ENCODE measurements at regions not wholly inside any gene's neighbourhood (a gene's known extent, or its start where the extent isn't known, plus 50 kb on each side); places are given as distances from the start of the nearest gene placed in this dataset.

- TF ChIP-seq SMARCC2 (IDR thresholded peaks at IDR 0.05; ENCODE audit: low read depth), result no peak
- no peak for TF ChIP-seq SMARCA5 (IDR thresholded peaks at IDR 0.05)
- TF ChIP-seq SRSF9 (IDR thresholded peaks at IDR 0.05; ENCODE audit: borderline replicate concordance, low read depth, low read length), result no peak
- intact Hi-C loops (cut with micrococcal nuclease) (no loop called here), in situ Hi-C loops (cut with MboI) (no loop called here)
- ChIA-PET CTCF (ENCODE audit: low intra/inter-chr PET ratio) (no interaction called here), POLR2A (interaction anchor here (0.5 to 0.7 kb wide), 2 partner anchors 120 to 1231 kb away, joined by 3 read pairs; no protein-coding TSS in a partner anchor)
- Histone ChIP-seq H3K27ac (ENCODE audit: extremely low read depth, low read depth, low read length) (no peak overlapping the region), H3K9me3 (replicated peaks; ENCODE audit: control insufficient read depth, insufficient read depth, low read depth, low read length) (no peaks in the 10 kb centered on the region), H3K4me1 (replicated peaks in 1 of 2; ENCODE audit: control insufficient read depth in 2 of 2, insufficient read depth in 2 of 2, low read length in 2 of 2) (peaks cover 16 to 41% of the 10 kb centered on the region in 2 experiments), H4K20me1 (replicated peaks; ENCODE audit: control insufficient read depth, insufficient read depth, low read length) (no peaks in the 10 kb centered on the region), H3K27me3 (ENCODE audit: control insufficient read depth in 2 of 2, insufficient read depth in 2 of 2, low read length in 2 of 2) (no peaks in the 10 kb centered on the region), H3K4me3 (no peak overlapping the region), H3K36me3 (ENCODE audit: control insufficient read depth, insufficient read depth, low read length) (no peaks in the 10 kb centered on the region), H3K9me1 (ENCODE audit: control insufficient read depth, insufficient read depth, low read length) (no peaks in the 10 kb centered on the region), H3K79me2 (ENCODE audit: control insufficient read depth, insufficient read depth, low read length) (no peaks in the 10 kb centered on the region), H2AFZ (ENCODE audit: low read depth, low read length) (0 out of 2 replicates have a peak overlapping the region, but pooled peaks have one; percentile 32), H3K4me2 (ENCODE audit: insufficient read depth, low read length) (no peak overlapping the region), H3K9ac (ENCODE audit: insufficient read depth in 1 of 2, low read depth in 2 of 2, low read length in 2 of 2) (peak overlapping the region in 1 of 2 experiments; percentile 49; a peak in 1 of 4 replicates)
- DNase-seq (ENCODE audit: extremely low read depth in 1 of 4, low spot score in 3 of 4), result no peak
- FAIRE-seq, result no peak
- WGBS (ENCODE audit: insufficient coverage, low coverage, missing lambda C conversion rate), result 68% methylated on average over 1 of the region's 1 CpG
- BruUV-seq (replicated peaks), result no TSS peak
- ATAC-seq, result no peak
These were observed 127.4 kb downstream of the GLUL start for GRCh38 chr1:182264185-182264584.

DNA sequence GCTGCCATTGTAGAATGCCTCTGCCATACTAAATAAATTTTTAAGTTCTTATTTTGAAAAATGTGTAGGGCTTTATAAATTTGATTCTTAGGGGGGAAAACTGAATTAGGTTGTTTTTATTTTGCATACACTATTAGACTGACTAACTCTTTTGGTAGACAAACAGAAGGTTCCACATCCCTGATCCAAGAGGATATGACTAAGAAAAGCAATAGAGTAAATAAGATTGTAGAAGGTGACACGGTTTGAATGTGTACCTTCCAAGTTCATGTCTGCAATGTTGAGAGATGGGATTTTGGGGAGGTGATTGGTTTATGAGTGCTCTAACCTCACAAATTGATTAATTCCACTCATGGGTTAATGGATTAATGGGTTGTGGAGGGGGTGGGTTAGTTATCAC lies 127.9 kb downstream of the GLUL start:
- FAIRE-seq (no peak), ATAC-seq (no peak), DNase-seq (ENCODE audit: extremely low read depth in 1 of 4, low spot score in 3 of 4) (no peak)
- POLR2A ChIA-PET, result interaction anchor here (0.5 to 1.0 kb wide), 4 partner anchors 16 to 1231 kb away, joined by 3 to 4 read pairs (median 3); no protein-coding TSS in a partner anchor
- CTCF ChIA-PET (ENCODE audit: low intra/inter-chr PET ratio), result no interaction called here
- no peak overlapping the region for H3K4me3 ChIP-seq
- H2AFZ ChIP-seq (ENCODE audit: low read depth, low read length), result no peak overlapping the region
- no peaks in the 10 kb centered on the region for H3K36me3 ChIP-seq (ENCODE audit: control insufficient read depth, insufficient read depth, low read length)
- peaks cover 18 to 44% of the 10 kb centered on the region in 2 experiments for H3K4me1 ChIP-seq (replicated peaks in 1 of 2; ENCODE audit: control insufficient read depth in 2 of 2, insufficient read depth in 2 of 2, low read length in 2 of 2)
- H3K9ac ChIP-seq (ENCODE audit: insufficient read depth in 1 of 2, low read depth in 2 of 2, low read length in 2 of 2), result peak overlapping the region in 1 of 2 experiments; percentile 49; a peak in 1 of 4 replicates
- TF ChIP-seq SPI1 (IDR thresholded peaks at IDR 0.05; ENCODE audit: borderline replicate concordance, low read depth, low read length), result no peak
- TF ChIP-seq FOS (IDR thresholded peaks at IDR 0.05; ENCODE audit: extremely low read depth, insufficient read length), result no peak
- no peak for TF ChIP-seq PYGO2 (tag; IDR thresholded peaks at IDR 0.05)
- no peak for TF ChIP-seq NFE2 (IDR thresholded peaks at IDR 0.05; ENCODE audit: low read depth)
- no peak for TF ChIP-seq HOXB6 (CRISPR knock-in tag; IDR thresholded peaks at IDR 0.05; ENCODE audit: borderline replicate concordance)
- TF ChIP-seq ZBTB9 (CRISPR knock-in tag; IDR thresholded peaks at IDR 0.05), result no peak
- TF ChIP-seq TGIF2 (CRISPR knock-in tag; IDR thresholded peaks at IDR 0.05), result no peak
- TF ChIP-seq ZKSCAN1 (IDR thresholded peaks at IDR 0.05; ENCODE audit: low read depth, low read length), result no peak
- no peak overlapping the region for H3K4me2 ChIP-seq (ENCODE audit: insufficient read depth, low read length)
- WGBS (ENCODE audit: insufficient coverage, low coverage, missing lambda C conversion rate), result 18% methylated on average over 1 of the region's 1 CpG
- no peaks in the 10 kb centered on the region for H3K27me3 ChIP-seq (ENCODE audit: control insufficient read depth in 2 of 2, insufficient read depth in 2 of 2, low read length in 2 of 2)
- H3K79me2 ChIP-seq (ENCODE audit: control insufficient read depth, insufficient read depth, low read length), result no peaks in the 10 kb centered on the region
- in situ Hi-C loops (cut with MboI) (no loop called here), intact Hi-C loops (cut with micrococcal nuclease) (loop anchor here (2.0 kb wide), 1 partner anchor 133 kb away; no protein-coding TSS in a partner anchor)
- no peak overlapping the region for H3K27ac ChIP-seq (ENCODE audit: extremely low read depth, low read depth, low read length)
- H3K9me3 ChIP-seq (replicated peaks; ENCODE audit: control insufficient read depth, insufficient read depth, low read depth, low read length), result no peaks in the 10 kb centered on the region
- H4K20me1 ChIP-seq (replicated peaks; ENCODE audit: control insufficient read depth, insufficient read depth, low read length), result no peaks in the 10 kb centered on the region
- BruUV-seq (replicated peaks), result no TSS peak
- H3K9me1 ChIP-seq (ENCODE audit: control insufficient read depth, insufficient read depth, low read length), result no peaks in the 10 kb centered on the region

All from K562 (cell line).